ENCODE measurements at regions not wholly inside any gene's neighbourhood (a gene's known extent, or its start where the extent isn't known, plus 50 kb on each side); places are given as distances from the start of the nearest gene placed in this dataset.

DNA sequence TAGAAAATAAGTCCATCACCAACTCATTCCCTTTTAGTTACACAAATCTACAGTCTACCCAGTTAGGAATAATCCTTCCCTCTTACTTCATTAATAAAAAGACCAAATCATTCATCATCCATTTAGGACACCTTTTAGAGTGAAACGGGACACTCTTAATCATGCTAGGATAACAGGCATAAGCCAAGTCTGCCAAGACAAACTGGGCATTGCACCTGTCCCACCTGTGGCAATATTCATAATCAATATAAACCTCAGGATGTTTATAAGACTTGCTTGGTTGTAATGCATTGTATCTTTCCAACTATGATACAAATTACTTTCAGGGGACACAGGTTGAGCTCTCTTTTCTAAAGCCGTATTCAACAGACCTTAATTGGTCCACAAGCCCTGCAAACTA is 82.7 kb upstream of the SH3BP4 start:
- 38 to 63% methylated on average over 2 of the region's 2 CpGs for WGBS, 2 donors
- Histone ChIP-seq H3K27me3 (no peaks in the 10 kb centered on the region), H3K9me3 (no peaks in the 10 kb centered on the region), H3K4me3 (no peak overlapping the region), H3K36me3 (ENCODE audit: low read depth, missing control alignments) (no peaks in the 10 kb centered on the region), H3K27ac (no peak overlapping the region), H3K4me1 (no peaks in the 10 kb centered on the region)
- no peak for TF ChIP-seq CTCF (IDR thresholded peaks at IDR 0.05)
- no peak for TF ChIP-seq POLR2A (IDR thresholded peaks at IDR 0.05)
- DNase-seq: no peak
- intact Hi-C loops (cut with DNase I; ENCODE audit: low total_unique reads): no loop called here

GRCh38 chr2:234867882-234868285 is 83.9 kb upstream of the SH3BP4 start:
- H3K27me3 ChIP-seq: no peaks in the 10 kb centered on the region
- no peak for DNase-seq
- no peak overlapping the region for H3K4me3 ChIP-seq
- no peaks in the 10 kb centered on the region for H3K9me3 ChIP-seq
- TF ChIP-seq CTCF (IDR thresholded peaks at IDR 0.05): no peak
- TF ChIP-seq POLR2A (IDR thresholded peaks at IDR 0.05): no peak
- H3K36me3 ChIP-seq (ENCODE audit: low read depth, missing control alignments): no peaks in the 10 kb centered on the region
- peaks cover 8% of the 10 kb centered on the region for H3K4me1 ChIP-seq
- H3K27ac ChIP-seq: no peak overlapping the region
- intact Hi-C loops (cut with DNase I; ENCODE audit: low total_unique reads): no loop called here
- WGBS, 2 donors: 77 to 80% methylated on average over 3 of the region's 3 CpGs

- no peaks in the 10 kb centered on the region for H3K9me3 ChIP-seq
- no peak for DNase-seq
- 100% methylated on average over 2 of the region's 2 CpGs for WGBS, 2 donors
- no peak overlapping the region for H3K4me3 ChIP-seq
- H3K27me3 ChIP-seq: no peaks in the 10 kb centered on the region
- intact Hi-C loops (cut with DNase I; ENCODE audit: low total_unique reads): no loop called here
- no peak overlapping the region for H3K27ac ChIP-seq
- peaks cover 25% of the 10 kb centered on the region for H3K4me1 ChIP-seq
- no peaks in the 10 kb centered on the region for H3K36me3 ChIP-seq (ENCODE audit: low read depth, missing control alignments)
- TF ChIP-seq CTCF (IDR thresholded peaks at IDR 0.05): no peak
- TF ChIP-seq POLR2A (IDR thresholded peaks at IDR 0.05): no peak
Measured at GRCh38 chr2:234865586-234865985, 86.2 kb upstream of the SH3BP4 start.

GRCh38 chr2:234865040-234865439 is 86.8 kb upstream of the SH3BP4 start:
- intact Hi-C loops (cut with DNase I; ENCODE audit: low total_unique reads): no loop called here
- 78 to 85% methylated on average over 5 of the region's 5 CpGs for WGBS, 2 donors
- no peaks in the 10 kb centered on the region for H3K27me3 ChIP-seq
- no peaks in the 10 kb centered on the region for H3K36me3 ChIP-seq (ENCODE audit: low read depth, missing control alignments)
- no peak overlapping the region for H3K4me3 ChIP-seq
- no peak for DNase-seq
- H3K27ac ChIP-seq: no peak overlapping the region
- H3K9me3 ChIP-seq: no peaks in the 10 kb centered on the region
- TF ChIP-seq CTCF (IDR thresholded peaks at IDR 0.05) (no peak), POLR2A (IDR thresholded peaks at IDR 0.05) (no peak)
- H3K4me1 ChIP-seq: peaks cover 25% of the 10 kb centered on the region

- H3K36me3 ChIP-seq (ENCODE audit: low read depth, missing control alignments): no peaks in the 10 kb centered on the region
- no peaks in the 10 kb centered on the region for H3K9me3 ChIP-seq
- no peak for TF ChIP-seq POLR2A (IDR thresholded peaks at IDR 0.05)
- no peak for TF ChIP-seq CTCF (IDR thresholded peaks at IDR 0.05)
- DNase-seq: no peak
- WGBS, 2 donors: 84 to 86% methylated on average over 5 of the region's 5 CpGs
- intact Hi-C loops (cut with DNase I; ENCODE audit: low total_unique reads): no loop called here
- no peak overlapping the region for H3K4me3 ChIP-seq
- peaks cover 25% of the 10 kb centered on the region for H3K4me1 ChIP-seq
- no peaks in the 10 kb centered on the region for H3K27me3 ChIP-seq
- no peak overlapping the region for H3K27ac ChIP-seq
Measured at GRCh38 chr2:234864506-234864905, 87.3 kb upstream of the SH3BP4 start.
